K562 (cell line): ENCODE measurements at regions not wholly inside any gene's neighbourhood (a gene's known extent, or its start where the extent isn't known, plus 50 kb on each side); places are given as distances from the start of the nearest gene placed in this dataset.

ENCODE experiments used
- ATAC-seq: fragments of 200-7000 bp; cut with Tn5 transposase; 3 replicates; pipeline ENCODE4 v1.9.1; 2020; ENCODE audit warnings: moderate library complexity
- BruUV-seq: library from RNA; stranded (reverse); fragments of 400-500 nt; replicated peaks from 2 replicates; lab custom pipeline; 2021; lab: Mats Ljungman, UMichigan
- CTCF ChIA-PET: fragments of 300-600 bp; formaldehyde crosslinking; extraction: SDS; loops from one replicate; lab custom pipeline; 2021; ENCODE audit warnings: low intra/inter-chr PET ratio; lab: Yijun Ruan, JAX
- POLR2A ChIA-PET: fragments of 300-600, 350-650 bp; sonication (Branson Sonifier 250); formaldehyde crosslinking; extraction: SDS; loops from one replicate; lab custom pipeline; 2021; ENCODE audit warnings: antibody characterized with exemption, inconsistent platforms; lab: Yijun Ruan, JAX
- DNase-seq, 4 experiments: peaks; one replicate each; pipeline versions ENCODE4 v3.0.0 to v3.0.0-alpha.2; 2011 to 2018; ENCODE audit warnings: low spot score in 3 of 4, mixed read lengths in 3 of 4; ENCODE audit errors: extremely low read depth in 1 of 4
- FAIRE-seq: peaks from 2 replicates; lab custom pipeline; 2011; peaks lifted over from hg19 to GRCh38; lab: Jason Lieb, UNC
- H2AFZ ChIP-seq: 2 replicates; pipeline ENCODE4 v1.6.0; 2011; ENCODE audit warnings: low read depth, low read length, control low read depth, inconsistent platforms
- H3K27ac ChIP-seq: fragments of 200-600 bp; 3 replicates; pipeline ENCODE4 v1.8.0; 2011; ENCODE audit warnings: low read depth, mild to moderate bottlenecking, control low read depth, inconsistent platforms, low read length, moderate library complexity, mixed read lengths; ENCODE audit errors: extremely low read depth
- H3K27me3 ChIP-seq, 2 experiments: fragments of 300-600 bp in 1 of 2; 2 replicates in 1 of 2; 3 replicates in 1 of 2; pipeline versions ENCODE4 v1.6.0 to v1.8.0; 2011; ENCODE audit warnings: inconsistent platforms in 2 of 2, low read length in 2 of 2, mild to moderate bottlenecking in 1 of 2, mixed read lengths in 1 of 2, moderate library complexity in 1 of 2; ENCODE audit not compliant: control insufficient read depth in 2 of 2, insufficient read depth in 2 of 2
- H3K36me3 ChIP-seq: fragments of 300-600 bp; 3 replicates; pipeline ENCODE4 v1.8.0; 2011; ENCODE audit warnings: mild to moderate bottlenecking, low read length, inconsistent platforms; ENCODE audit not compliant: control insufficient read depth, insufficient read depth
- H3K4me1 ChIP-seq, 2 experiments: fragments of 200-600 bp in 1 of 2; replicated peaks in 1 of 2; 2 replicates in 1 of 2; 3 replicates in 1 of 2; pipeline versions ENCODE4 v1.5.1 to v1.8.0; 2011; ENCODE audit warnings: inconsistent platforms in 2 of 2, low read length in 2 of 2, mild to moderate bottlenecking in 1 of 2, mixed read lengths in 1 of 2, moderate library complexity in 1 of 2; ENCODE audit not compliant: control insufficient read depth in 2 of 2, insufficient read depth in 2 of 2
- H3K4me2 ChIP-seq: 2 replicates; pipeline ENCODE4 v1.6.1; 2011; ENCODE audit warnings: low read length, control low read depth, inconsistent platforms, mixed read lengths; ENCODE audit not compliant: insufficient read depth
- H3K4me3 ChIP-seq: fragments of 200-600 bp; sonication (generic), shearing (Covaris generic); 2 replicates; pipeline ENCODE4 v1.5.1; 2016; ENCODE audit warnings: control low read depth, inconsistent platforms
- H3K79me2 ChIP-seq: fragments of 200-600 bp; 3 replicates; pipeline ENCODE4 v1.8.0; 2011; ENCODE audit warnings: low read length, inconsistent platforms; ENCODE audit not compliant: control insufficient read depth, insufficient read depth
- H3K9ac ChIP-seq, 2 experiments: 2 replicates each; pipeline versions ENCODE4 v1.6.0 to v1.6.1; 2011; ENCODE audit warnings: low read depth in 2 of 2, low read length in 2 of 2, control low read depth in 1 of 2, inconsistent platforms in 1 of 2, mild to moderate bottlenecking in 1 of 2, mixed read lengths in 1 of 2; ENCODE audit not compliant: insufficient read depth in 1 of 2
- H3K9me1 ChIP-seq: one replicate; pipeline ENCODE4 v1.6.0; 2011; ENCODE audit warnings: inconsistent platforms, mild to moderate bottlenecking, low read length, moderate library complexity; ENCODE audit not compliant: control insufficient read depth, insufficient read depth
- H3K9me3 ChIP-seq: replicated peaks from 2 replicates; pipeline ENCODE4 v1.5.1; 2011; ENCODE audit warnings: low read depth, low read length, inconsistent platforms; ENCODE audit not compliant: control insufficient read depth, insufficient read depth
- H4K20me1 ChIP-seq: replicated peaks from 2 replicates; pipeline ENCODE4 v1.6.1; 2011; ENCODE audit warnings: low read length, inconsistent platforms, mixed read lengths; ENCODE audit not compliant: control insufficient read depth, insufficient read depth
- CBX2 ChIP-seq: fragments of 200-600 bp; sonication (generic); IDR thresholded peaks from one replicate; pipeline ENCODE4 v1.6.1; 2012; ENCODE audit warnings: mild to moderate bottlenecking, low read length, inconsistent platforms; ENCODE audit not compliant: insufficient read depth, poor library complexity, severe bottlenecking
- EGR1 ChIP-seq: fragments of 450-650 bp; conservative IDR thresholded peaks from 2 replicates; pipeline ENCODE4 v1.6.1; 2017; ENCODE audit warnings: mild to moderate bottlenecking
- HLTF ChIP-seq: fragments of 450-650 bp; IDR thresholded peaks from 2 replicates; pipeline ENCODE4 v1.6.1; 2016
- KLF13 ChIP-seq: fragments of 450-650 bp; IDR thresholded peaks from 2 replicates; pipeline ENCODE4 v1.6.1; 2016; ENCODE audit warnings: missing genetic modification characterization, low read depth, mild to moderate bottlenecking, missing compliant biosample characterization, moderate library complexity, borderline replicate concordance
- MCM3 ChIP-seq: fragments of 450-650 bp; IDR thresholded peaks from 2 replicates; pipeline ENCODE4 v1.6.1; 2016
- MLLT1 ChIP-seq, 2 experiments: fragments of 450-650 bp; IDR thresholded peaks; 2 replicates each; pipeline ENCODE4 v1.6.1; 2016
- XRCC4 ChIP-seq: IDR thresholded peaks from one replicate; pipeline ENCODE4 v1.6.1; 2011; ENCODE audit not compliant: insufficient read depth, insufficient read length; ENCODE audit errors: extremely low read depth
- ZBTB8A ChIP-seq: fragments of 450-650 bp; IDR thresholded peaks from 2 replicates; pipeline ENCODE4 v1.6.1; 2018; ENCODE audit warnings: mild to moderate bottlenecking, moderate library complexity; ENCODE audit not compliant: partially characterized antibody
- ZNF354B ChIP-seq: fragments of 250-450 bp; sonication (Bioruptor Pico); IDR thresholded peaks from 2 replicates; pipeline ENCODE4 v1.4.0; 2020
- ZNF696 ChIP-seq: fragments of 250-450 bp; sonication (Bioruptor Pico); conservative IDR thresholded peaks from 2 replicates; pipeline ENCODE4 v1.4.0; 2020; ENCODE audit warnings: mild to moderate bottlenecking, moderate library complexity
- WGBS: fragments of 100-300 bp; shearing (Covaris generic); methylation state at CpG from one replicate; pipeline ENCODE4 v1.1.6; 2016; ENCODE audit warnings: low coverage, mixed read lengths; ENCODE audit not compliant: insufficient coverage; ENCODE audit errors: missing lambda C conversion rate; 5-methylcytosine and 5-hydroxymethylcytosine counted together
- in situ Hi-C: fragments of 300-500 bp; cut with MboI; formaldehyde crosslinking; loops from 4 replicates; pipeline ENCODE4 v1.15.0; 2018; ENCODE audit warnings: inconsistent platforms, mixed read lengths
- intact Hi-C: fragments of 100-400 bp; cut with micrococcal nuclease; formaldehyde crosslinking; loops from 2 replicates; pipeline ENCODE4 v1.14.2; 2022

GRCh38 chr5:116789522-116789921 is 214.9 kb upstream of the SEMA6A start:
- WGBS, result 0% methylated on average over 1 of the region's 1 CpG
- Histone ChIP-seq H3K27ac (no peak overlapping the region), H2AFZ (no peak overlapping the region), H3K4me3 (no peak overlapping the region), H3K9me3 (no peaks in the 10 kb centered on the region), H4K20me1 (no peaks in the 10 kb centered on the region), H3K36me3 (no peaks in the 10 kb centered on the region), H3K9me1 (no peaks in the 10 kb centered on the region), H3K4me2 (no peak overlapping the region), H3K27me3 (no peaks in the 10 kb centered on the region), H3K9ac (no peak overlapping the region), H3K4me1 (no peaks in the 10 kb centered on the region), H3K79me2 (no peaks in the 10 kb centered on the region)
- TF ChIP-seq HLTF, result no peak
- TF ChIP-seq ZNF354B, result no peak
- TF ChIP-seq EGR1, result no peak
- no peak for TF ChIP-seq ZBTB8A
- TF ChIP-seq MLLT1 (IDR thresholded peaks at IDR 0.05), result no peak
- no peak for TF ChIP-seq XRCC4
- TF ChIP-seq CBX2, result no peak
- TF ChIP-seq ZNF696, result no peak
- TF ChIP-seq KLF13, result no peak
- TF ChIP-seq MCM3, result no peak
- no TSS peak for BruUV-seq
- POLR2A ChIA-PET, result no interaction called here
- intact Hi-C loops, result no loop called here
- in situ Hi-C loops, result no loop called here
- no peak for DNase-seq
- CTCF ChIA-PET, result no interaction called here
- no peak for ATAC-seq
- no peak for FAIRE-seq
